ENCODE measurements at regions not wholly inside any gene's neighbourhood (a gene's known extent, or its start where the extent isn't known, plus 50 kb on each side); places are given as distances from the start of the nearest gene placed in this dataset.

- TF ChIP-seq, protein P1, sequence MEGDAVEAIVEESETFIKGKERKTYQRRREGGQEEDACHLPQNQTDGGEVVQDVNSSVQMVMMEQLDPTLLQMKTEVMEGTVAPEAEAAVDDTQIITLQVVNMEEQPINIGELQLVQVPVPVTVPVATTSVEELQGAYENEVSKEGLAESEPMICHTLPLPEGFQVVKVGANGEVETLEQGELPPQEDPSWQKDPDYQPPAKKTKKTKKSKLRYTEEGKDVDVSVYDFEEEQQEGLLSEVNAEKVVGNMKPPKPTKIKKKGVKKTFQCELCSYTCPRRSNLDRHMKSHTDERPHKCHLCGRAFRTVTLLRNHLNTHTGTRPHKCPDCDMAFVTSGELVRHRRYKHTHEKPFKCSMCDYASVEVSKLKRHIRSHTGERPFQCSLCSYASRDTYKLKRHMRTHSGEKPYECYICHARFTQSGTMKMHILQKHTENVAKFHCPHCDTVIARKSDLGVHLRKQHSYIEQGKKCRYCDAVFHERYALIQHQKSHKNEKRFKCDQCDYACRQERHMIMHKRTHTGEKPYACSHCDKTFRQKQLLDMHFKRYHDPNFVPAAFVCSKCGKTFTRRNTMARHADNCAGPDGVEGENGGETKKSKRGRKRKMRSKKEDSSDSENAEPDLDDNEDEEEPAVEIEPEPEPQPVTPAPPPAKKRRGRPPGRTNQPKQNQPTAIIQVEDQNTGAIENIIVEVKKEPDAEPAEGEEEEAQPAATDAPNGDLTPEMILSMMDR (IDR thresholded peaks at IDR 0.05; ENCODE audit: low read depth, low read length): no peak
- DNase-seq: no peak
Observed at GRCh38 chr15:69910514-69910913, 187.2 kb downstream of the TLE3 start.

DNA sequence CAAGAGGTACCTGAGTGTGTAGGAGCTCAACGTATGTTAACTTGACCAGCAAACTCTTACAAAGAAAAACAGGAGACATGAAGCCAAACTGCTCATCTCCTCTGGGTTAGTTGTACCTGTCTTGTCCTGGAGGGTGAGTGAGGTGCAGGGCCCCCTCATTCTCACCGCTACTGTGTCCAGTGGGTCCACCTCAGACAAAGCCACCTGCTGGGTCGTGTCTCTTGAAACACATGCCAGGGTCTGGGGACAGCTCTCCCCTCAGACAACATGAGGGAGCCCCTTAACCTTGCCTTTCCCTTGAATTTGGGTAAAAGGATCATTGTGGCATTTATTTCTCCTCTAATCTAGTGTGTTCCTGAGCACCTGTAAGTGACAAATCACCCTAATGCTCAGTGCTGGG, 185.6 kb downstream of the TLE3 start:
- H3K27me3 ChIP-seq (ENCODE audit: insufficient read depth, low read depth, severe bottlenecking): no peaks in the 10 kb centered on the region
- no peak overlapping the region for H3K4me3 ChIP-seq (ENCODE audit: low read depth, low read length)
- H3K27ac ChIP-seq: no peak overlapping the region
- DNase-seq: no peak
- no peaks in the 10 kb centered on the region for H3K36me3 ChIP-seq
- TF ChIP-seq, protein P1 (IDR thresholded peaks at IDR 0.05; ENCODE audit: low read depth, low read length): no peak
- H3K9me3 ChIP-seq (ENCODE audit: severe bottlenecking): no peaks in the 10 kb centered on the region

More at GRCh38 chr15:69910514-69910913, 187.2 kb downstream of the TLE3 start:
- no peaks in the 10 kb centered on the region for H3K36me3 ChIP-seq
- H3K9me3 ChIP-seq (ENCODE audit: severe bottlenecking): no peaks in the 10 kb centered on the region
- no peaks in the 10 kb centered on the region for H3K27me3 ChIP-seq (ENCODE audit: insufficient read depth, low read depth, severe bottlenecking)
- H3K4me3 ChIP-seq (ENCODE audit: low read depth, low read length): no peak overlapping the region
- H3K27ac ChIP-seq: no peak overlapping the region

DNA sequence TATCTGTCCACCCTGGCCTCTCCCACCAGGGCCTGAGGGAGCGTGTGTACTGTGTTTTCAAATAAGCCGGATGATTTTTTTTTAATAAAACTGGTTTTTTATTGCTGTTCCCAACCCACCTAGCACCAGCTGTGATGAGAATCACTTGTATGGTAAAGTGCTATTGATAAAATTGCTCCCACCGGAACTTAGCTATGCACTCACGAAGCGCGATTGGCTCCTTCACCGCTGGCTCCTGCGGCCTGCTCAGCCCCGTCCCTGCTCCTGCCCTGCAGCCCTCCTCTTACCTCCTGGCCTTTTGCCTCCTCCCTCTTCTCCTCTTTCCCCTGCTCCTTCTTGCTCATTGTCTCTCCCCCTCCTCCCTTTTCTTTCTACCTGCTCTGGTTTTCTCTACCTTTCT, 183.7 kb downstream of the TLE3 start:
- H3K27me3 ChIP-seq (ENCODE audit: insufficient read depth, low read depth, severe bottlenecking): no peaks in the 10 kb centered on the region

GRCh38 chr15:69914960-69915359, 182.8 kb downstream of the TLE3 start:
- H3K27me3 ChIP-seq (ENCODE audit: insufficient read depth, low read depth, severe bottlenecking): no peaks in the 10 kb centered on the region
- no peaks in the 10 kb centered on the region for H3K36me3 ChIP-seq
- no peaks in the 10 kb centered on the region for H3K9me3 ChIP-seq (ENCODE audit: severe bottlenecking)
- H3K27ac ChIP-seq: no peak overlapping the region
- no peak for DNase-seq
- TF ChIP-seq, protein P1 (IDR thresholded peaks at IDR 0.05; ENCODE audit: low read depth, low read length): no peak
- no peak overlapping the region for H3K4me3 ChIP-seq (ENCODE audit: low read depth, low read length)

More for the DNA sequence above, 183.7 kb downstream of the TLE3 start:
- TF ChIP-seq, protein P1 (IDR thresholded peaks at IDR 0.05; ENCODE audit: low read depth, low read length): no peak
- H3K27ac ChIP-seq: peak overlapping the region; percentile 40
- no peaks in the 10 kb centered on the region for H3K36me3 ChIP-seq
- no peak for DNase-seq
- H3K4me3 ChIP-seq (ENCODE audit: low read depth, low read length): no peak overlapping the region
- H3K9me3 ChIP-seq (ENCODE audit: severe bottlenecking): no peaks in the 10 kb centered on the region

DNA sequence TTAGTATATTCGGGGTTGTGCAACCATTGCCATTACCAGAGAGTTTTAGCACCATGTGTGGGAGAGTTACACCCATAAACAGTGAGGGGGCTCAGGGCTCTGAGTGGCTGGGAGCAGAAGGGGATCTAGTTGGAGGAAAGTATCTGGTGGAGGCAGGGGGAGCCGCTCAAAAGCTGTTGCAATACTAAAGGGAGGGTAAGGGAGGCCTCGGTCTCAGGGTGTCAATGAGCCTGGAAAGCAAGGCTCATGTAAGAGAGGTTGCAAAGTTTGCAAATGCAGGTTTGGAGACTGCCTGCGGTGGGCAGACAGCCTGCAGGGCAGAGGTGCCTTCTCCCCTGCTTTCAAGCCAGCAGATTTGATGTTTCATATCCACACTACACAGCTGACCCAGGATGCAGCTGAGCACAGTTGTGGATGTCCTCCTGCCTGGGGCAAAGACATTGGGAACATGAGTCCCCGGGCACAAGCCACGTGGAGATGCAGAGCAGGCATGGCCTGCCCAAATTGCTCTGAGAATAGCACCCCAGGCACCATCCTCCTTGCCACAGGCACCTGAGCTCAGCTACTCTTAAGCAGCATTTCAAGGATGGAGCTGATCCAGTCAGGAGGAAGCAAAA, 181.4 kb downstream of the TLE3 start:
- DNase-seq: no peak
- H3K27me3 ChIP-seq (ENCODE audit: insufficient read depth, low read depth, severe bottlenecking): no peaks in the 10 kb centered on the region
- H3K27ac ChIP-seq: no peak overlapping the region
- TF ChIP-seq, protein P1 (IDR thresholded peaks at IDR 0.05; ENCODE audit: low read depth, low read length): no peak
- H3K9me3 ChIP-seq (ENCODE audit: severe bottlenecking): peaks cover 1% of the 10 kb centered on the region
- H3K36me3 ChIP-seq: no peaks in the 10 kb centered on the region
- no peak overlapping the region for H3K4me3 ChIP-seq (ENCODE audit: low read depth, low read length)

DNA sequence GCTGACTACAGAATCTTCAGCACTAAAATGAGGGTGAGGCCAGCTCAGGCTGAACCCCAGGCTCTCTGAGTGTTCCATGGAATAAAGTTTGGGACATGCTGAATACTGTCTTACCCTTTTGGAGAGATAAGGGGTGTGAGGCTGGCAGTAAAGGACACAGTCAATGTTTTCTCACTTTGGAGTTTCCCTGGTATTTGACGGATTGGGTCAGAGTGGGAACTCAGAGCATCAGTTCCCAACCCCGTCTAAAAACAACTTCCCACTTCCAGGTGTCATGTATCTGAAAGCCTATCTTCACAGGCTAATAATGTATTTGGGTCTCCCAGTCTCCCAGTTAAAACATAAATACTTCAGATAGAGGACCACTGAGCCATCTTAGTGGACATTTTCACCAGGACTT, 180.7 kb downstream of the TLE3 start:
- Histone ChIP-seq H3K4me3 (ENCODE audit: low read depth, low read length) (no peak overlapping the region), H3K27me3 (ENCODE audit: insufficient read depth, low read depth, severe bottlenecking) (no peaks in the 10 kb centered on the region), H3K36me3 (no peaks in the 10 kb centered on the region), H3K27ac (no peak overlapping the region), H3K9me3 (ENCODE audit: severe bottlenecking) (peaks cover 2% of the 10 kb centered on the region)
- TF ChIP-seq, protein P1 (IDR thresholded peaks at IDR 0.05; ENCODE audit: low read depth, low read length): no peak
- no peak for DNase-seq

All from WERI-Rb-1 (cell line).